Endometrial microvascular endothelial cells (primary cell): ENCODE measurements at regions not wholly inside any gene's neighbourhood (a gene's known extent, or its start where the extent isn't known, plus 50 kb on each side); places are given as distances from the start of the nearest gene placed in this dataset.

ENCODE experiments used
- in situ Hi-C: cut with HindIII; loops from 2 replicates; pipeline ENCODE4 v1.10.0; 2017; ENCODE audit warnings: low sequenced_read_pairs, low pct_unique_long_range_greater_than_20kb; ENCODE audit errors: inconsistent ontology term

DNA sequence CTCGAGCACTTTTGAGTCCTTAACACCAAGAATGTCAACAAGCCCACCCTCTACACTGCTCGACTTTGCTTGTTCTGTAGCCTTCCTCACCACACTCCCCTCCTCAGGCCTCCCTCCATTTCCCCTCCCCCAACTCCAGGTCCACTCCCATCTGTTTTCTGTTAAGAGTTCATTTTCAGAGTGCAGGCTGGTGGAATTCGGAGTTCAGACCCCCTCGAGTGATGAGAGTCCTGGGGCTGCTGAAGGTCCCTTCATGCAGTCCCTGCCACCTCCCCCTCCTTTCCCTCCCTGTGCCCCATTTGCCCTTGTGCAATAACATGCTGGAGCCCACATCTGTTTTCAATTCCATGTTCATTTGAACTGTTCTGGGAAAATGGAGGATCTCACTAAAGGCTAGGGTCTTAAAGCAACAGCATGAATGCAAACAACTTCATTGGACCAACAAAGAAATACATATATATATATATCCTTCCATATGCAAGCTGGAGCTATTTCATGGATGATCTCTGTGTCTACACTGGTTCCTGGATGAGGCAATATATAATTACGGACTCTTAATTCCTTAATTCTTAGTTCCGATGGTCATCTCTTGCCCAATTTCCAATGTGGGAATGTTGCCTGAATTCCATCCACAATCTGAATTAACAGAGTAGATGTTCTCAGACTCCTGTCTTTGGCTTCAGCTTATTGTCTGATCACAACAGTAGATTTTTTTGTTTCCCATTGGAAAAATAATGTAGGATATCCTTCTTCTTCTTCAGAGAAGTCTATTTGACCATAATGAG is 340.4 kb downstream of the ETS1 start:
- in situ Hi-C loops, result no loop called here

DNA sequence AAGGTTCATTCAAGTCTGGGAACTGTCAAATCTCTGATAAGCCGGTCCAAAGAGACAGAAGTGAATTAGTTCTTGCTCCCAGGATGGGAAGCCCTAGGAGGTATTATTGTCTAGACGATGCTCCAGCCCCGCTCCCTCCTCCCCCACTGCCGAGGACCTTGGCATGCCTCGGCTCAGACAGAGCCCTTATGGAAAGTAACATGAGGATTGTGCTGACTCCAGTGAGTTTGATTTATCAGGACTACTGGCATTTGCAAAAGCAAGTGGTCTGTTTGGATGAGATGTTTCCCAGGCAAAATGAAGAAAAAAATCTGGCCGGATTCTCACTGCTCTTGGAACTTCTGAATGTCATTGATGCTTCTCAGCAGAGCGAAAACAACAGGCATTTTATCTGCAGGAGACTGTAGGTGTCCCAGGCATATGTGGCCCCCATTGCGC is 341.0 kb downstream of the ETS1 start:
- in situ Hi-C loops, result no loop called here

DNA sequence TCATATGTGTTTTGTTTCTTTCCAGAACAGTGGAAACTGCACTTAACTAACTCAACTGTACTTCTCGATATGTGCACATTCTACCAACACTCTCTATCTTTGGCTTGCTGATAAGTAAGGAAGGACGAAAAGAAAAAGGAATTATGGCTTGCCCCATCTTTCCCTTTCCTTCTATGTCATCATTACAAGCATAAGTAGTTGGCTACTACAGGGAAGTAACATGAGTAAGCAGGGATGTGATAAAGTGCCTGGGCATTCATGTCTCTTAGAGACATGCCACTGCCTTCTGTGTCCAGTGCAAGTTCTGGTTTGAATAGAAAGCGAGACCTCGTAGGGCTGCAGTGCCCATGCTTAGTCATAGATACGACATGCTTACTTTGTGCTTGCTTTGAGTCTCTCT is 342.5 kb downstream of the ETS1 start:
- in situ Hi-C loops, result no loop called here

DNA sequence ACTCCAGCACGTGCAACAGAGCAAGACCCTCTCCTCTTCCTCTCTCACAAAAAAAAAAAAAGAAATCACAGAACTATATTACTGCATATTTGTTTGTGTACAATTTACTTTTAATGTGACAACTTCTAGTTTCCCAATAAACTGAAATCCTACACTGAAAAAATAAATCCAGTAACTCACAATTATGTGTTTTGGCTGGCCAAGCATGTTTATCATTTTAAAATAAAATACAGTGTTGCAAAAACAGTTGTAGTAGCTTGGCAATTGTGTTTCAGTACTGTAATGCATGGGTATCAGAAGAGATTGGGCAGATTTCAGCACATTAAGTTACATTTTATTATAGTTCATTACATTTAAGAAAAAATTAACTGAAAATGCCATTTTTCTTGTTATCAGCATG is 344.9 kb downstream of the ETS1 start:
- in situ Hi-C loops, result no loop called here

DNA sequence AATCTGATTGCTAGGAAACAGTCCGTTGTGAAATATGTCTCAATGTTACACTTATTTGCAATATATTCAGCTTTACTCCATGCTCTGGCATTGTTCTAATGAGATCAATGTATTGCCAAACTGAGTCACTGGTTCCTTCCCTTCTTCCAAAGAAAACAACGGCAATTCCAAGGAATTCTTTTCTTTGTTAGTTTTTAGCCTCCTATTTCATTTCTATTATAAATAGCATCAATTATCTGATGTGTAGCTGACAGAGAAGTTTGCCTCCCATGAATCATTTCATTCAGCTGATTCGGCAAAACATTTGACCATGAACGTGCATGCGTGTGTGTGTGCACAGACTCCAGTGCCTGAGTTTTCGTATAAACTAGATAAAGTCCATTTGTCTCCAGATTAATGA is 346.8 kb downstream of the ETS1 start:
- in situ Hi-C loops, result no loop called here

DNA sequence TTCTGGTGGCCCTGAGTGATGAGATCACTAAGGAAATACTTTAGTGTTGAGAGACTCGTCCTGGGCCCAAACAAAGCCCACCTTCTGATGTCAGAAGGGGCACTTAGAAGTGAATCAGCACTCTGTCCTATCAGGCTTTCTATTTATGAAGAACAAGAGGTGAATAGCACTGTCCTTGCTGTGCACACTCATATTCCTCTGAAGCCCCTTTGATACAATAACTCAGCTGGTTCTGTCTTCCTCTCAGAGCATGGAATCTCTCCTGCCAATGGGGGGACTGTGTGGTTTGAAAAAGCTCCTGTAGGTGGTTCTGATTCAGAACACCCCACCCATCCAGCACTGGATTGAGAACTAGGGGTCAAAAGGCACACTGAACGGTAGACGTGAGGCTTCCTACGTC is 348.1 kb downstream of the ETS1 start:
- in situ Hi-C loops, result no loop called here

DNA sequence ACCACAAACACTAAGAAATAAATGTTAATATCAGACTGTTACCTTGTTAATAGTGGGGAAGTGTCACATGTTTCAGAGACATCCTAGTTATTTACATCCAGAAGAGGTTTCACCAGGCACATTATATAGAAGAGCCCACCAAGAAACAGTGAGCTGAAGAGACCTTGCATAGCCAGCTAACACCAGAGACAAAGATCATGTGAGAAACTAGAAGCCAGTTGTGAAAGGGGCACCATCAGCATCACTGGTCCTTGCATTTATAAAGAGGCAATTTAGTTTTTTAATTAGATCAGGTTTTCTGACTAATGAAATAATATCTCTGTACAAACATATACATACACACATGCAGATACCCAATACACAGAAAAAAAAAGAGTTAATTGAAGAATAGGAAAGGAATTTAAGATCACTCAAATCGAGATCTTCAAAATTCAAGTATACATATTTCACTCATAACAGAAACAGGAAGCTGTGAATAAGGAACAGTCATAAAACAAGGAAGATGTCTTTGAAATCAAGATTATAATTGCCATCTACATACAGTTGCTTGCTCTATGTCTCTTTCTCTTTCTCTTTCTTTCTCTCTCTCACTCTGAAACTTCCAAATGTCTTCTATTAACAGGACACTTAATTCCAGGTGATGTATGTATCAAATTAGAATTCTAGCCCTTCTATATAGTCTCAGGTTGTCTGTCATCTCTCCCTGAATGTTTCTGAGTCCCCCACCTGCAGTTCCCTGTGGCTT is 348.7 kb downstream of the ETS1 start:
- in situ Hi-C loops, result no loop called here

DNA sequence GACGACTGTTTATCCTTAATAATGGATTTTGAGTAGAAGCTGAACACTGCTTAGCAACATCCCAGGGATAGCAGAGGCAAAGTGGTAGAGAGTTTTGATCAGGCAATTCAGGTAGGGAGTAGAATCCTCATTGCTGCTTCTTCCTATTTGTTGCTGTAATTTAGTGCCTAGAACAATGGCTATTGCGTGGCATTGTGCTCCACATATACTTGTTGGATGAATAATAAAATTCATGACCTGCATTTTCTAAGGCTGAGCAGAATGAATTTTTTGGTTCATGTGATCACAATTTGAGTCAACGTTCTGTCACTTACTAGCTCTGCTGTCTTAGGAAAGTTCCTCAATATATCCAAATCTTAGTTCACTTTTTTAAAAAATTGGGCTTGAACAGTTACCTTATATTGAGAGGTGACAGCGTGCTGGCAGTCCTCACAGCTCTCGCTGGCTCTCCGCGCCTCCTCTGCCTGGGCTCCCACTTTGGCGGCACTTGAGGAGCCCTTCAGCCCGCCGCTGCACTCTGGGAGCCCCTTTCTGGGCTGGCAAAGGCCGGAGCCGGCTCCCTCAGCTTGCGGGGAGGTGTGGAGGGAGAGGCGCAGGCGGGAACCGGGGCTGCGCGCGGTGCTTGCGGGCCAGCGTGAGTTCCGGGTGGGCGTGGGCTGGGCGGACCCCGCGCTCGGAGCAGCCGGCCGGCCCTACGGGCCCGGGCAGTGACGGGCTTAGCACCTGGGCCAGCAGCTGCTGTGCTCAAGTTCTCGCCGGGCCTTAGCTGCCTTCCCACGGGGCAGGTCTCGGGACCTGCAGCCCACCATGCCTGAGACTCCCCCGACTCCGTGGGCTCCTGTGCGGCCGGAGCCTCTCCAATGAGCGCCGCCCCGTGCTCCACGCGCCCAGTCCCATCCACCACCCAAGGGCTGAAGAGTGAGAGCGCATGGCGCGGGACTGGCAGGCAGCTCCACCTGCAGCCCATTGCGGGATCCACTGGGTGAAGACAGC is 350.6 kb downstream of the ETS1 start:
- in situ Hi-C loops, result no loop called here

DNA sequence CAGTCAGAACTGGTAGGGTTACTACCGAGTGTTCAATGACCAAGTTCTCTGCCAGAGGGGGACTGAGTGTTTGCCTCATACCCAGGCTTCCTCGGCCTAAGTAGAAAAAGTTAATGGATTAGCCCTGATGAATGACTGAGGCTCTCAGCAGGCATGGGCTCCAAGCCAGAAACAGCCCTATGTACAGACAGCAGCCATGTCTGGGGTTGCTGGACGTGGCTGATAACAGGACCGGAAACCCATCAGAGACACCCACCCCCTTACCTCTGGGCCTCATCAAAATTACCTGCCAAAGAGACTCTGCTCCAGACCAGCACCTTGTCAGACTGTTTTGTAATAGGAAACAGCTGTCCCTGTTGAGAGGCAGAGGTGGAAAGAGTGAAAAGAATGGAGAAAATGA is 351.4 kb downstream of the ETS1 start:
- in situ Hi-C loops, result no loop called here

DNA sequence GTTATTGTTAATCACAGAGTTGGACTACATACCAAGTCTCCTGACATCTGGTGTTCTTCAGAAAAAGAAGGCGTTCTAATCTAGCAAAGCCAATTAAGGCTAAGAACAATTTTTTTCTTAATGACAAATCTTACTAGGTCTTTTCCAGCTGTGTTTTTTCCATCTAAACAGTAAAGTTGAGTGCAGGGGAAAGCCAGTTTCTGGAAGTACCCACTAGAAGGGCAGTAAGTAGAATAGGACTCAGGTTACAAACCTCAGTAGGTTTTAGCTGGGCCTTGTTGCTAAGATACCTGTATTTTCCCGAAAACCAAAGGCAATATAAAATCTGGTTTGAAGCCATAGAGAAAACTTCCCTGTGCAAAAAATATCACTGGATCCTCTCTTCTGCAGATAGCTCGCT is 351.9 kb downstream of the ETS1 start:
- in situ Hi-C loops, result no loop called here

DNA sequence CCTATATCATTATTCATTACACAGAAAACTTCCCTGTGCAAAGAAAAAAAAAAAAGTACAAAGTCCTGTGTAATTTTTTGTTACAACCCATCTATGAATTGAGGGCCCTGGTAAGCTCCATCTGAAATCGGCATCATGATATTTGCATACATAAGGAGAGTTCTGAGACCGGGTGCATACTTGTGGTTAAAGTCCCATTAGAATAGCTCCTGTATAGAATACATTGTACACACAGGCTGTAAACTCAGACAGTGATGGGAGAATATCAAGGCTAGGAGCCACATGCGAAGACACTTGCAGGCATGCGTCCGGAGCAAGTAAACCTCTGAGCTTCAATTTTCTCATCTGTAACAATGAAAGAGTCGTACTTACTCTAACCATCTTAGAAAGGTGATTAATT is 353.2 kb downstream of the ETS1 start:
- in situ Hi-C loops, result no loop called here

DNA sequence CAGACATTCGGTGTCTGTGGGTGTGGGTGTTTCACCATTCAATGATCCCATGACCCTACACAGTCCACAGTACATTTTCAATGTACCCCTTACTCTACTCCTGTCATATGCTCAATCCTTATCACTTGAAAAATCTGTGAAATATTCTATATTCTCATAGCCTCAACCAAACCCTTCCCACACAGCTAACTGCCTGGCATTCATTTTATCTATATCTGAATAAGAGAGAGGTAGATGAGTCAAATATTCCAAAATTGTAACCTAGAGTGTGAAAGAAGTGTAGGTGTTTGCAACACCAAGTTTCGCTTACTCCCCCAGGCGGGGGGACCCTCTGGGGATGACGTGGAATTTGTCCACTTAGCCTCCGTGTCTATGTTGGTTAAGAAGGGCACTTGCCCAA is 354.8 kb downstream of the ETS1 start:
- in situ Hi-C loops, result no loop called here

DNA sequence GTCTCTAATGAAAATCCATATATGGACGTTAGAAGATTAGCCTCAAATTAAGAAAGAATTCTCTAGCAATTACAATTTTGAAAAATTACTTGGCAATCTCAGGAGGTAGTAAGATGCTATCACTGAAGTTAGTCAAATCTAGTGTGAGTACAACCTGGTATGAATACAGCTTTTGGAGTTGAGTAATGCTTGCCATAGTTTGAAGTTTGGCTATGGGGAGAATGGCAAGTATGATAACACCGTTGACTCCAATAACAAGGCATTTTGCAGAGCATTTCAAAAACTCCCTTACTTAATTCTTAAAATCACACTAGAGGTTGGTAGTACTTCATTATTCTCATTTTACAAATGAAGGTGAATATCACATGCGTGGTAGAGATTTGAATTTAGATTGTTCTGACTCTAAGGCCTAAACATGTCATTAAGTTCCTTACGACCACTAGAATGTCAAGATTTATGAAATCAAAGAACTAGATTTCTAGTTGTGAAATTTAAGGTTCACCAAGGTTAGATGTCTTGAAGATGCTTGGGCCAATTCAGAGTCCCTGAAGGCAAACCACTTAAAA is 355.4 kb downstream of the ETS1 start:
- in situ Hi-C loops, result no loop called here

DNA sequence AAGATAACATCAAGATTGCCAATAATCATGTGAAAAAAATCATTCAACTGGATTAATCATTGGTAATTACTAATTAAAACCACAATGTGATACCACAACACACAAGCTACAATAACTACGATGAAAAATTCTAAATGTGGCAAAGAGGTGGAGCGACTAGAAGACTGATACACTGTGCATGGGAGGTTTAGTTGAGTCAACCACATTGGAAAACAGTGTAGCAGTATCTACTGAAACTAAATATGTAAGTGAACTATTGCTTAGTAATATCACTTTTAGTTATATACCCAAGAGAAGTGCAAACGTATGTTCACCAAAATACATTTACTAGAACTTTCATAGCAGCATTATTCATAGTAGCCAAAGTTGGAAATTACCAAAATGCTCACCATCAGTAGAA is 359.9 kb downstream of the ETS1 start:
- in situ Hi-C loops, result no loop called here

DNA sequence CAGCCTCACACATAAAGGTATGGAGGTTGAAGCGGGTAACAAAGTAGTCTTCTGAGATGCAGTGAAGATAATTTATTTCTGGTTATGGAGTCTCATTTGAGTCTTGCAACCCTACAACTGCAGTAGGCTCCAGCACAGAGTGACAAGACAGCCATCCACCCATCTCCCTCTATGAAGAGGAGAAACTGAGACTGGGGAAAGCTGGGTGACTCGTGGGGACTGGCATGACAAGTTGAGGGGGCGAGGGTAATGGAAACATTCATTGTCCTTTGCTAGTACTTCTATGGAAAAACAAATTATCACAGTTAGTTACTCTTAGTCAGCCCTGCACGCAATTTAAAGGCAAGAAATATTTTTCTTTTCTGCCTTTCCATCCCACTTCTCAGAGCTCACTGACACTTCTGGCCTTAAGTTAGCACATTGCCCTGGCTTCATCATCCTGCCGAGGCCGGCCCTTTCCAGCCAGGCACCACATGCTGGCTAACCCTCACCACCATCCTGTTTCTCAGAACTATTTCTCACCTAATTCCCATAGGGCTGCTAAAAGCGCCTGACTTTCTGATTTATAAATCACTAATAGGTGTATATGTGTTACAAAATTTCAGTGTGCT is 361.1 kb downstream of the ETS1 start:
- in situ Hi-C loops, result no loop called here

DNA sequence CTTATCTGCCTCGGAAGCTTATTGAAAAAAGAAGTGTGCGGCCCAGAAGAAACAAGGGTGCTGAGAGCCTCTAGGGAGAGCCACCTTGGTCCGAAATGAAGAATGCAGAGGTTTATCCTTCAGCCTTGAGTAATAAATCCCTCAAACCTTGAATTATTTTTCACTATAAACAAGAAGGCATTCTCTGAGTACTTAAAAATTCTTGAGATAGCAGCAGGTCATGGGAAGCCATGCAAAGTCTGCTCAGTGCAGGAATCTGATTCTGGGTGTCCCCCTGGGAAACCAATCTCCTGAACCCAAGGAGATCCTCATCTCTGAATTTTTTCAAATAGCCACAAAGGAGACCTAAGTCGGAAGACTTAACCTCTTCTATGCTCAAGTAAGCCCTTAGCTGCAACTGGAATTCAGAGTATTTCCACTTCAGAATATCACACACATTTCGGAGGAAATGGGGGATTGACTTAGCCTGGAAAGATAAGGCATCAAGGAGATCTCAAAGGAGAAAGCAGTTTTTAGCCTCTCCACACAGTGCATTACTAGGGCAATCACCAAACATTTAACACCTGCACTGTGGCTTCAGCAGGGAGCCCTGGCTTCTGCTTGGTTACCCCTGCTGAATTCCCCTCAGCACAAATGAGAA is 365.0 kb downstream of the ETS1 start:
- in situ Hi-C loops, result no loop called here

DNA sequence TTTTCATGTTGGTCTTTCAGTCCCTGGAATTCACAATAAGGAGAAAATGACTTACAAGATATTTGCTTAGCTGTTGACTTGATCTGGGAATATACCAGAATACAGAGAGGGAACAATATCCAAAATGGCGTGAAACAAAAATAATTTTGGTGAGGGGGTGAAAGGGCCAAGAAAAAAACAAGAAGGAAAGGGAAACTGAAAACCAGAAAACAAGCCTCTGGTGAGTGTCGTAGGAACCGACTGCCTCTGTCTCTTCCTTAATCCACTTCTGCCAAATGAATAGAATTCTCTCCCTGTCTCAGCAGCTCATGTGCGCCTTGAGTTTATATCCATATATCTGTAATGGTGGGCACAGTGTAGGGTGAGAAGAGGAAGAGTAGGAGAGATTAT is 367.6 kb downstream of the ETS1 start:
- in situ Hi-C loops, result no loop called here

DNA sequence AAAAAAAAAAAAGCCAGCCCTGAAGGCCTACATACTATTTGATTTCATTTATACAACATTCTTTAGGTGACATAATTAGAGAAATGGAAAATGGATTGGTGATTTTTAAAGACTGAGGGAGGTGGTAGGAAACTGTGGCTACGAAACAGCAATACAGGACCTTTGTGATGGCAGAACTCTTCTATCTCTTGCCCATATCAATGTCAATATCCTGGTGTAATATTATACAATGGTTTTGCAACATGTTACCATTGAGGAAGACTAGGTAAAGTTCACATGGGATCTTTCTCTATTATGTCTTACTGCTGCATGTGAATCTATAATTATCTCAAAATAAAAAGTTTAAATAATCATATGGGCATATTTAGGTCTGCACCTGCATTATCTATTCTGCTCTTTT is 371.2 kb downstream of the ETS1 start:
- in situ Hi-C loops, result no loop called here
